ENCODE measurements at regions not wholly inside any gene's neighbourhood (a gene's known extent, or its start where the extent isn't known, plus 50 kb on each side); places are given as distances from the start of the nearest gene placed in this dataset.

DNA sequence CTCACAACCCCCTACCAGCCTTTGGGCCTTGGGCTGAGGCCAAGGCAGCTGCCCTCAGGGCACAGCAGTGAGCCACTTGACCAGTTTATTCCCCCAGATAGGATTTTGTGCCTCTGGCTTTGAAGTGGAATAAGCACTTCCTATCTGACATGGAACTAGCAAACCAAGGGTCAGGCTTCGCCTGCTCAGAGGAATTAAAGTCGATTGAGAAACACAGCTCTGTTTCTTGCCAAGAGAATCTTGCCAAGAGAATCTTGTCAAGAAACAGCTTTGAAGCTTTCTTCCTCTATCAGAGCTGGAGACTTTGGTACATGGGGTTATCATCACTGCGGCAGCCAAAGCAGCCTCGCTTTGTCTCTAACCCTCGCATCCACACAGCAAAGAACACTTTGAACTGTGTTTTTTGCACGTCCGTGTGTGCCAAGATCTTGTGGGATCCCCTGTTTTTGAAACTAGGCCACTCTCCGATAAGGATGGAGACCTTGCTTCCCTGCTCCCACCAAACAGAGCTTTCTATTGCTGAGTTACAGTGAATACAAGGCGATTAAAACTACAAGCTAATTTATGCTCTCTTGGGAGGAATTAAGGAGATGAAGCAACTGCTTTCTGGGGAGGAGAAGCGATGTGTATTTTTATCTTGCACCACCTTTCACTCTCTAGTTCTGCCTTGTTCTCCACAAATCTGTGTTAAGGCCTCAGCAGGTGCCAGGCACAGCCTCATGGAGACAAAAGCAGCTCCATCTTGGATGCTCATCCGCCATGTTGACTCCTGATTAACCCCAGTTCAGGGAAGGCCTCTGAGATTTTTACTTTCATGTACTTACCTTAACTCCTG is 67.3 kb downstream of the RHOU start:
- intact Hi-C loops (cut with DNase I) = loop anchor here in 3 of 4 donors (5.0 to 10.0 kb wide), 5 partner anchors 65 to 422 kb away; partner anchors contain the start of gene RHOU (in 2 of the 3)
- Histone ChIP-seq H3K9me3 (no peaks in the 10 kb centered on the region), H3K4me1 (ENCODE audit: insufficient read depth) (peaks cover 11% of the 10 kb centered on the region), H3K27me3 (no peaks in the 10 kb centered on the region), H3K36me3 (no peaks in the 10 kb centered on the region), H3K27ac (peak overlapping the region; percentile 36 to 66), H3K4me3 (no peak overlapping the region)
- peak; percentile 75 to 92 (median 86) for DNase-seq
- TF ChIP-seq, protein P1, sequence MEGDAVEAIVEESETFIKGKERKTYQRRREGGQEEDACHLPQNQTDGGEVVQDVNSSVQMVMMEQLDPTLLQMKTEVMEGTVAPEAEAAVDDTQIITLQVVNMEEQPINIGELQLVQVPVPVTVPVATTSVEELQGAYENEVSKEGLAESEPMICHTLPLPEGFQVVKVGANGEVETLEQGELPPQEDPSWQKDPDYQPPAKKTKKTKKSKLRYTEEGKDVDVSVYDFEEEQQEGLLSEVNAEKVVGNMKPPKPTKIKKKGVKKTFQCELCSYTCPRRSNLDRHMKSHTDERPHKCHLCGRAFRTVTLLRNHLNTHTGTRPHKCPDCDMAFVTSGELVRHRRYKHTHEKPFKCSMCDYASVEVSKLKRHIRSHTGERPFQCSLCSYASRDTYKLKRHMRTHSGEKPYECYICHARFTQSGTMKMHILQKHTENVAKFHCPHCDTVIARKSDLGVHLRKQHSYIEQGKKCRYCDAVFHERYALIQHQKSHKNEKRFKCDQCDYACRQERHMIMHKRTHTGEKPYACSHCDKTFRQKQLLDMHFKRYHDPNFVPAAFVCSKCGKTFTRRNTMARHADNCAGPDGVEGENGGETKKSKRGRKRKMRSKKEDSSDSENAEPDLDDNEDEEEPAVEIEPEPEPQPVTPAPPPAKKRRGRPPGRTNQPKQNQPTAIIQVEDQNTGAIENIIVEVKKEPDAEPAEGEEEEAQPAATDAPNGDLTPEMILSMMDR (IDR thresholded peaks at IDR 0.05) = no peak
- no peak for TF ChIP-seq POLR2A (IDR thresholded peaks at IDR 0.05)
- WGBS, 3 donors = 5 to 12% (median 10%) methylated on average over 11 of the region's 11 CpGs

DNA sequence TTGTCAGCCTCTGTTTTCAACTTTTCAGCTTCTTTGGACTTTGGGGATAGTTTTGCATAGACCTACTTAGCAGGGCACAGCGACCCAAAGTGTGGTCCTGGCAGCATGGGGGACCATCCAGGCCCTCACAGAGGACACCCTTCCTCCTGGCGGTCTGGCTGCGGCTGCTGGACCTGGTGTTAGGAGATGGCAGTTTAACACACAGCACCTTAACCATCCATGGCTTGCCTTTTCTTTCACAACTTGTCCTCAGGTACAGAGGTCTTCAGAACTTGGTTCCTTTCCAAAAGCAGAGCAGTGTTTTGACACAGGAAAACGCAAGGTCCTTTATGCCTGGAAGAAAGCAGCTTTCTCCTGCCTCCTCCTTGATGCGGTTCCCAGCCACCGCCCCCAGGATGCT is 68.1 kb downstream of the RHOU start:
- Histone ChIP-seq H3K27ac (peak overlapping the region in 1 of 2 donors; percentile 66), H3K36me3 (no peaks in the 10 kb centered on the region), H3K4me1 (ENCODE audit: insufficient read depth) (peaks cover 8% of the 10 kb centered on the region), H3K9me3 (no peaks in the 10 kb centered on the region), H3K4me3 (no peak overlapping the region), H3K27me3 (no peaks in the 10 kb centered on the region)
- no peak for TF ChIP-seq EP300 (IDR thresholded peaks at IDR 0.05)
- TF ChIP-seq, protein P1 (IDR thresholded peaks at IDR 0.05) = no peak
- no peak for TF ChIP-seq POLR2A (IDR thresholded peaks at IDR 0.05)
- peak in 3 of 5 donors; percentile 29 to 53 (median 36) for DNase-seq
- intact Hi-C loops (cut with DNase I) = loop anchor here in 3 of 4 donors (5.0 to 10.0 kb wide), 5 partner anchors 66 to 421 kb away; partner anchors contain the start of gene RHOU (in 2 of the 3)
- WGBS, 3 donors = 79 to 90% (median 86%) methylated on average over 6 of the region's 6 CpGs

DNA sequence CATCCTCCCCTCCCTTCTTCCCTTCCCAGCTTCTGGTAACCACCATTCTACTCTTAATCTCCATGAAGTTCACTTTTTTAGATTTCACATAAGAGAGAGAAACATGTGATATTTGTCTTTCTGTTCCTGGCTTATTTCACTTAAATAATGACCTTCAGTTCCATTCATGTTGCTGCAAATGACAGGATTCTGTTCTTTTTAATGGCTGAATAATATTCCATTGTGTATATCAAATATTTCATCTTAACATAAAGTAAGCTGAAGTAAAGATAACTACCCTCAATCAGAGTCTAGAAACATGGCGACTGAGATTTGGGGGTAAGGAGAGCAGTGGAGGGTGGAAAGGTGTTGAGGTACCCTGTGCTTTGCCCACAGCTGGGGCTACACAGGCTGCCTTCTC is 68.9 kb downstream of the RHOU start:
- no peaks in the 10 kb centered on the region for H3K36me3 ChIP-seq
- TF ChIP-seq EP300 (IDR thresholded peaks at IDR 0.05) (no peak), POLR2A (IDR thresholded peaks at IDR 0.05) (no peak)
- TF ChIP-seq, protein P1 (IDR thresholded peaks at IDR 0.05) = no peak
- H3K27ac ChIP-seq = no peak overlapping the region
- intact Hi-C loops (cut with DNase I) = loop anchor here in 3 of 4 donors (5.0 to 10.0 kb wide), 5 partner anchors 67 to 421 kb away; partner anchors contain the start of gene RHOU (in 2 of the 3)
- no peak for DNase-seq
- H3K4me1 ChIP-seq (ENCODE audit: insufficient read depth) = peaks cover 8% of the 10 kb centered on the region
- H3K27me3 ChIP-seq = no peaks in the 10 kb centered on the region
- no peak overlapping the region for H3K4me3 ChIP-seq
- H3K9me3 ChIP-seq = no peaks in the 10 kb centered on the region
- 93 to 100% (median 94%) methylated on average over 1 of the region's 1 CpG for WGBS, 3 donors

DNA sequence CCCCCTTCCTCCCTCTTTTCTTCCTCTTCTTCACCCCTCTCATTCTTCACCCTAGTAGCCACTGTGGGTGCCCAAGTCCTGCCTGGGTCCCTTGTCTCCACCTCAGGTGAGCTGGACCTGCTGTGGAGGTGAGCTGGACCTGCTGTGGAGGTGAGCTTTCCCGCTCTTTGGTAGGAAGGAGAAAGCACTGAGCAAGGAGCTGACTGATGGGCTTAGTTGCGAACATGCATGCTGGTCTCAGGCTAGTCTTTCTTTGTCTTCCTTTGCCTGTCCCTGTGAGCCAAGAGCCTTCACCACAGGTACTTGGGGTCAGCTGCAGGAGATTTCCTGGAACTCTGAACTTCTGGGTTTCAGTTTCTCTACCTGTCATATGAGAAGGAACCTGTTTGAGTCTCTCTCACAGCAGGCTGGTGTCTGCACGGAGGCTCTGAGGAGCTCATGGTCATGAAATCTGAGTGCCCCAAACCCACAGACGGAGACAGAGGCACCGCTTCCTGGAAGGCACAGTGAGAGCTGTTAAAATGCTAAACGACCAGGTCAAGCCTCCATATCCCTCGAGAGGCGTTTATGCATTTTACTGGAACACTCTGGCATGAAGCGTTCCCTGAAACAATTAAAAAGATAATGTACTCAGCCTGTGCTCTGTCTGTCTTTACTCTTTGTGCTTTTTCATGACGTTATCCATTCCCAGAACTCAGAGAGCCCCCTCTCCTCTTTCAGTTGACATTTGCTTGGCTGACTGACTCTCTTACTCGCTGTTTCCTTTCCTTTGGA is 69.5 kb downstream of the RHOU start:
- DNase-seq = peak in 1 of 5 donors; percentile 52
- intact Hi-C loops (cut with DNase I) = loop anchor here in 3 of 4 donors (5.0 to 10.0 kb wide), 5 partner anchors 68 to 420 kb away; partner anchors contain the start of gene RHOU (in 2 of the 3)
- no peaks in the 10 kb centered on the region for H3K9me3 ChIP-seq
- peaks cover 8% of the 10 kb centered on the region for H3K4me1 ChIP-seq (ENCODE audit: insufficient read depth)
- 28 to 36% (median 30%) methylated on average over 11 of the region's 11 CpGs for WGBS, 3 donors
- TF ChIP-seq, protein P1 (IDR thresholded peaks at IDR 0.05) = no peak
- TF ChIP-seq EP300 (IDR thresholded peaks at IDR 0.05) = no peak
- TF ChIP-seq POLR2A (IDR thresholded peaks at IDR 0.05) = no peak
- H3K27me3 ChIP-seq = no peaks in the 10 kb centered on the region
- H3K27ac ChIP-seq = no peak overlapping the region
- no peaks in the 10 kb centered on the region for H3K36me3 ChIP-seq
- no peak overlapping the region for H3K4me3 ChIP-seq

All from ovary (tissue), 7 donors.